NT2/D1 (cell line): ENCODE measurements at regions not wholly inside any gene's neighbourhood (a gene's known extent, or its start where the extent isn't known, plus 50 kb on each side); places are given as distances from the start of the nearest gene placed in this dataset.
"Not testable (repeated sequence)": the region's sequence is repeated elsewhere in the genome, so short reads cannot be mapped to it uniquely, and the experiment has no call there.

ENCODE experiments used
- DNase-seq: peaks from one replicate; pipeline ENCODE4 v3.0.0-alpha.2; 2011; ENCODE audit warnings: low read depth, low spot score
- H3K27me3 ChIP-seq: 2 replicates; pipeline ENCODE4 v1.6.0; 2011; ENCODE audit warnings: mild to moderate bottlenecking; ENCODE audit not compliant: insufficient read length, insufficient read depth
- H3K36me3 ChIP-seq: 2 replicates; pipeline ENCODE4 v1.6.1; 2011; ENCODE audit warnings: mild to moderate bottlenecking, low read length, mixed read lengths; ENCODE audit not compliant: insufficient read depth, insufficient read length
- H3K4me1 ChIP-seq: 2 replicates; pipeline ENCODE4 v1.5.1; 2011; ENCODE audit not compliant: insufficient read depth, insufficient read length
- H3K4me3 ChIP-seq: 2 replicates; pipeline ENCODE4 v1.5.1; 2011; ENCODE audit warnings: low read depth; ENCODE audit not compliant: insufficient read length
- H3K9ac ChIP-seq: 2 replicates; pipeline ENCODE4 v1.6.0; 2011; ENCODE audit warnings: low read depth; ENCODE audit not compliant: insufficient read length
- H3K9me3 ChIP-seq: 2 replicates; pipeline ENCODE4 v1.5.1; 2011; ENCODE audit warnings: mild to moderate bottlenecking, low read length; ENCODE audit not compliant: insufficient read depth
- SUZ12 ChIP-seq: IDR thresholded peaks from 2 replicates; pipeline ENCODE4 v1.6.1; 2011; ENCODE audit not compliant: insufficient read length, insufficient read depth; ENCODE audit errors: extremely low read depth
- YY1 ChIP-seq: IDR thresholded peaks from 2 replicates; pipeline ENCODE4 v1.6.1; 2011; ENCODE audit not compliant: insufficient read length, insufficient read depth
- ZNF274 ChIP-seq: IDR thresholded peaks from 2 replicates; pipeline ENCODE4 v1.6.1; 2011; ENCODE audit warnings: mild to moderate bottlenecking, low read depth, low read length

GRCh38 chr20:46785958-46786357 lies 76.5 kb downstream of the SLC2A10 start:
- DNase-seq: no peak
- no peaks in the 10 kb centered on the region for H3K9me3 ChIP-seq
- H3K27me3 ChIP-seq: no peaks in the 10 kb centered on the region

GRCh38 chr20:46786566-46786965 lies 77.1 kb downstream of the SLC2A10 start:
- TF ChIP-seq YY1 (no peak), SUZ12 (no peak), ZNF274 (no peak)
- H3K27me3 ChIP-seq: no peaks in the 10 kb centered on the region
- no peak overlapping the region for H3K4me3 ChIP-seq
- H3K9me3 ChIP-seq: no peaks in the 10 kb centered on the region
- no peak for DNase-seq
- H3K36me3 ChIP-seq: no peaks in the 10 kb centered on the region
- H3K4me1 ChIP-seq: no peaks in the 10 kb centered on the region
- H3K9ac ChIP-seq: no peak overlapping the region

More at GRCh38 chr20:46785958-46786357, 76.5 kb downstream of the SLC2A10 start:
- H3K4me1 ChIP-seq: no peaks in the 10 kb centered on the region
- H3K9ac ChIP-seq: no peak overlapping the region
- no peaks in the 10 kb centered on the region for H3K36me3 ChIP-seq
- no peak overlapping the region for H3K4me3 ChIP-seq
- no peak for TF ChIP-seq YY1
- no peak for TF ChIP-seq ZNF274

- Histone ChIP-seq H3K4me3 (no peak overlapping the region), H3K9ac (no peak overlapping the region), H3K27me3 (no peaks in the 10 kb centered on the region), H3K9me3 (no peaks in the 10 kb centered on the region), H3K4me1 (peaks cover 2% of the 10 kb centered on the region), H3K36me3 (no peaks in the 10 kb centered on the region)
- no peak for DNase-seq
- no peak for TF ChIP-seq YY1
- no peak for TF ChIP-seq ZNF274
- TF ChIP-seq SUZ12: no peak
Measured at GRCh38 chr20:46787991-46788762, 78.7 kb downstream of the SLC2A10 start.

GRCh38 chr20:46788763-46789091 lies 79.3 kb downstream of the SLC2A10 start:
- not testable (repeated sequence) for H3K9me3 ChIP-seq, H3K36me3 ChIP-seq, DNase-seq, H3K27me3 ChIP-seq, H3K4me1 ChIP-seq, H3K4me3 ChIP-seq, H3K9ac ChIP-seq

- DNase-seq: no peak
- Histone ChIP-seq H3K36me3 (no peaks in the 10 kb centered on the region), H3K4me1 (peaks cover 2% of the 10 kb centered on the region), H3K4me3 (no peak overlapping the region), H3K27me3 (no peaks in the 10 kb centered on the region), H3K9ac (no peak overlapping the region), H3K9me3 (no peaks in the 10 kb centered on the region)
- no peak for TF ChIP-seq YY1
- no peak for TF ChIP-seq ZNF274
- no peak for TF ChIP-seq SUZ12
Measured at GRCh38 chr20:46789339-46790028, 80.0 kb downstream of the SLC2A10 start.

GRCh38 chr20:46791722-46792416 lies 82.4 kb downstream of the SLC2A10 start:
- Histone ChIP-seq H3K4me1 (peaks cover 2% of the 10 kb centered on the region), H3K4me3 (no peak overlapping the region), H3K9ac (no peak overlapping the region), H3K36me3 (no peaks in the 10 kb centered on the region), H3K27me3 (no peaks in the 10 kb centered on the region), H3K9me3 (no peaks in the 10 kb centered on the region)
- TF ChIP-seq ZNF274 (no peak), SUZ12 (no peak)
- DNase-seq: no peak

- no peak for TF ChIP-seq YY1
- Histone ChIP-seq H3K9me3 (no peaks in the 10 kb centered on the region), H3K27me3 (no peaks in the 10 kb centered on the region), H3K9ac (no peak overlapping the region), H3K4me3 (no peak overlapping the region), H3K36me3 (no peaks in the 10 kb centered on the region), H3K4me1 (no peaks in the 10 kb centered on the region)
- DNase-seq: no peak
Measured at GRCh38 chr20:46797206-46797605, 87.8 kb downstream of the SLC2A10 start.
